Naive B cell (primary cell): ENCODE measurements at regions not wholly inside any gene's neighbourhood (a gene's known extent, or its start where the extent isn't known, plus 50 kb on each side); places are given as distances from the start of the nearest gene placed in this dataset.

Experiments used
- ATAC-seq, 2 donors: fragments of 150-1000 bp; cut with Tn5 transposase; 2 replicates each; pipeline ENCODE4 v1.10.0; 2021; ENCODE audit warnings: low read depth in 2 of 2, mild to moderate bottlenecking in 2 of 2, moderate library complexity in 2 of 2
- DNase-seq: peaks from one replicate; pipeline ENCODE4 v3.0.0; 2022
- H3K27ac Mint-ChIP-seq, 6 donors: one replicate each; pipeline ENCODE4 v1.8.0; 2020 to 2022; ENCODE audit warnings: mild to moderate bottlenecking in 6 of 6, mixed read lengths in 6 of 6, moderate library complexity in 5 of 6, inconsistent platforms in 2 of 6
- H3K27me3 Mint-ChIP-seq, 3 donors: one replicate each; pipeline ENCODE4 v1.8.0; 2021 to 2022; ENCODE audit warnings: mixed read lengths in 3 of 3, mild to moderate bottlenecking in 1 of 3
- H3K36me3 Mint-ChIP-seq, 2 donors: one replicate each; pipeline ENCODE4 v1.8.0; 2020 to 2022; ENCODE audit warnings: mixed read lengths in 2 of 2, inconsistent platforms in 1 of 2, mild to moderate bottlenecking in 1 of 2
- H3K4me1 Mint-ChIP-seq, 3 donors: one replicate each; pipeline ENCODE4 v1.8.0; 2020 to 2022; ENCODE audit warnings: mixed read lengths in 3 of 3, inconsistent platforms in 1 of 3, mild to moderate bottlenecking in 1 of 3, moderate library complexity in 1 of 3
- H3K4me3 Mint-ChIP-seq, 8 donors: one replicate each; pipeline ENCODE4 v1.8.0; 2020 to 2022; ENCODE audit warnings: mild to moderate bottlenecking in 8 of 8, mixed read lengths in 8 of 8, moderate library complexity in 8 of 8, inconsistent platforms in 2 of 8
- H3K9me3 Mint-ChIP-seq, 7 donors: one replicate each; pipeline ENCODE4 v1.8.0; 2020 to 2022; ENCODE audit warnings: mixed read lengths in 7 of 7, mild to moderate bottlenecking in 5 of 7, inconsistent platforms in 2 of 7, moderate library complexity in 1 of 7

- Mint-ChIP-seq H3K27ac (no peak overlapping the region), H3K36me3 (no peaks in the 10 kb centered on the region)
These were observed 95.0 kb upstream of the FNDC3B start for GRCh38 chr3:171944118-171945016.

GRCh38 chr3:171948674-171949073 lies 90.7 kb upstream of the FNDC3B start:
- DNase-seq: no peak
- Mint-ChIP-seq H3K4me3 (no peak overlapping the region), H3K36me3 (no peaks in the 10 kb centered on the region), H3K27ac (no peak overlapping the region), H3K27me3 (peaks cover 0 to 16% (median 6%) of the 10 kb centered on the region in 3 donors), H3K9me3 (peaks cover 0 to 3% (median 0%) of the 10 kb centered on the region in 7 donors), H3K4me1 (no peaks in the 10 kb centered on the region)
- no peak for ATAC-seq

More at GRCh38 chr3:171944118-171945016, 95.0 kb upstream of the FNDC3B start:
- ATAC-seq (no peak), DNase-seq (no peak)
- Mint-ChIP-seq H3K27me3 (peaks cover 5 to 8% (median 6%) of the 10 kb centered on the region in 3 donors), H3K4me1 (no peaks in the 10 kb centered on the region), H3K4me3 (no peak overlapping the region), H3K9me3 (peaks cover 0 to 9% (median 0%) of the 10 kb centered on the region in 7 donors)

GRCh38 chr3:171949554-171949953 lies 89.8 kb upstream of the FNDC3B start:
- H3K27ac Mint-ChIP-seq: no peak overlapping the region
- H3K27me3 Mint-ChIP-seq: peaks cover 0 to 16% (median 6%) of the 10 kb centered on the region in 3 donors
- ATAC-seq: no peak
- no peaks in the 10 kb centered on the region for H3K36me3 Mint-ChIP-seq
- H3K4me3 Mint-ChIP-seq: no peak overlapping the region
- H3K9me3 Mint-ChIP-seq: peaks cover 0 to 3% (median 0%) of the 10 kb centered on the region in 7 donors
- DNase-seq: no peak
- H3K4me1 Mint-ChIP-seq: no peaks in the 10 kb centered on the region

GRCh38 chr3:171950373-171950772 lies 89.0 kb upstream of the FNDC3B start:
- ATAC-seq (no peak), DNase-seq (no peak)
- peaks cover 0 to 3% (median 0%) of the 10 kb centered on the region in 7 donors for H3K9me3 Mint-ChIP-seq
- no peaks in the 10 kb centered on the region for H3K4me1 Mint-ChIP-seq
- H3K27ac Mint-ChIP-seq: no peak overlapping the region
- no peaks in the 10 kb centered on the region for H3K36me3 Mint-ChIP-seq
- peaks cover 0 to 16% (median 6%) of the 10 kb centered on the region in 3 donors for H3K27me3 Mint-ChIP-seq
- H3K4me3 Mint-ChIP-seq: no peak overlapping the region

GRCh38 chr3:171951597-171951996 lies 87.8 kb upstream of the FNDC3B start:
- DNase-seq (no peak), ATAC-seq (no peak)
- H3K4me1 Mint-ChIP-seq: no peaks in the 10 kb centered on the region
- no peak overlapping the region for H3K27ac Mint-ChIP-seq
- no peaks in the 10 kb centered on the region for H3K36me3 Mint-ChIP-seq
- H3K27me3 Mint-ChIP-seq: peaks cover 0 to 16% (median 6%) of the 10 kb centered on the region in 3 donors
- H3K4me3 Mint-ChIP-seq: no peak overlapping the region
- peaks cover 0 to 3% (median 0%) of the 10 kb centered on the region in 7 donors for H3K9me3 Mint-ChIP-seq

GRCh38 chr3:171953301-171954022 lies 85.9 kb upstream of the FNDC3B start:
- no peaks in the 10 kb centered on the region for H3K36me3 Mint-ChIP-seq
- H3K4me3 Mint-ChIP-seq: no peak overlapping the region
- DNase-seq (no peak), ATAC-seq (no peak)
- no peaks in the 10 kb centered on the region for H3K4me1 Mint-ChIP-seq
- H3K27ac Mint-ChIP-seq: peak overlapping the region in 1 of 6 donors; percentile 40
- no peaks in the 10 kb centered on the region for H3K9me3 Mint-ChIP-seq
- peaks cover 0 to 7% (median 5%) of the 10 kb centered on the region in 3 donors for H3K27me3 Mint-ChIP-seq

GRCh38 chr3:171954690-171955383 lies 84.5 kb upstream of the FNDC3B start:
- Mint-ChIP-seq H3K36me3 (no peaks in the 10 kb centered on the region), H3K27me3 (peaks cover 0 to 7% (median 5%) of the 10 kb centered on the region in 3 donors), H3K4me1 (no peaks in the 10 kb centered on the region), H3K27ac (no peak overlapping the region), H3K9me3 (no peaks in the 10 kb centered on the region), H3K4me3 (no peak overlapping the region)
- no peak for ATAC-seq
- DNase-seq: no peak

- H3K36me3 Mint-ChIP-seq: no peaks in the 10 kb centered on the region
- peaks cover 3 to 8% (median 5%) of the 10 kb centered on the region in 3 donors for H3K27me3 Mint-ChIP-seq
- H3K4me3 Mint-ChIP-seq: no peak overlapping the region
- no peak overlapping the region for H3K27ac Mint-ChIP-seq
- no peak for ATAC-seq
- no peaks in the 10 kb centered on the region for H3K9me3 Mint-ChIP-seq
- no peak for DNase-seq
- no peaks in the 10 kb centered on the region for H3K4me1 Mint-ChIP-seq
These were observed 83.8 kb upstream of the FNDC3B start for GRCh38 chr3:171955598-171955997.

GRCh38 chr3:171956181-171956683 lies 83.1 kb upstream of the FNDC3B start:
- no peak overlapping the region for H3K27ac Mint-ChIP-seq
- no peak overlapping the region for H3K4me3 Mint-ChIP-seq
- H3K27me3 Mint-ChIP-seq: peaks cover 5 to 14% (median 8%) of the 10 kb centered on the region in 3 donors
- H3K9me3 Mint-ChIP-seq: no peaks in the 10 kb centered on the region
- H3K4me1 Mint-ChIP-seq: no peaks in the 10 kb centered on the region
- DNase-seq: no peak
- H3K36me3 Mint-ChIP-seq: no peaks in the 10 kb centered on the region
- no peak for ATAC-seq

GRCh38 chr3:171956705-171957104 lies 82.7 kb upstream of the FNDC3B start:
- Mint-ChIP-seq H3K27ac (no peak overlapping the region), H3K36me3 (no peaks in the 10 kb centered on the region), H3K4me1 (no peaks in the 10 kb centered on the region), H3K9me3 (no peaks in the 10 kb centered on the region), H3K4me3 (no peak overlapping the region), H3K27me3 (peaks cover 5 to 13% (median 8%) of the 10 kb centered on the region in 3 donors)
- ATAC-seq: no peak
- no peak for DNase-seq

- Mint-ChIP-seq H3K27ac (no peak overlapping the region), H3K4me3 (no peak overlapping the region), H3K9me3 (peaks cover 0 to 2% (median 0%) of the 10 kb centered on the region in 7 donors), H3K36me3 (no peaks in the 10 kb centered on the region), H3K4me1 (no peaks in the 10 kb centered on the region), H3K27me3 (peaks cover 5 to 11% (median 8%) of the 10 kb centered on the region in 3 donors)
- ATAC-seq (no peak), DNase-seq (no peak)
These were observed 79.8 kb upstream of the FNDC3B start for GRCh38 chr3:171959532-171960089.

- ATAC-seq: no peak
- no peaks in the 10 kb centered on the region for H3K36me3 Mint-ChIP-seq
- peaks cover 0 to 2% (median 0%) of the 10 kb centered on the region in 7 donors for H3K9me3 Mint-ChIP-seq
- DNase-seq: no peak
- H3K27ac Mint-ChIP-seq: no peak overlapping the region
- H3K27me3 Mint-ChIP-seq: peaks cover 5 to 11% (median 8%) of the 10 kb centered on the region in 3 donors
- H3K4me3 Mint-ChIP-seq: no peak overlapping the region
- no peaks in the 10 kb centered on the region for H3K4me1 Mint-ChIP-seq
These were observed 79.2 kb upstream of the FNDC3B start for GRCh38 chr3:171960159-171960558.
